ENCODE measurements at regions not wholly inside any gene's neighbourhood (a gene's known extent, or its start where the extent isn't known, plus 50 kb on each side); places are given as distances from the start of the nearest gene placed in this dataset.

DNA sequence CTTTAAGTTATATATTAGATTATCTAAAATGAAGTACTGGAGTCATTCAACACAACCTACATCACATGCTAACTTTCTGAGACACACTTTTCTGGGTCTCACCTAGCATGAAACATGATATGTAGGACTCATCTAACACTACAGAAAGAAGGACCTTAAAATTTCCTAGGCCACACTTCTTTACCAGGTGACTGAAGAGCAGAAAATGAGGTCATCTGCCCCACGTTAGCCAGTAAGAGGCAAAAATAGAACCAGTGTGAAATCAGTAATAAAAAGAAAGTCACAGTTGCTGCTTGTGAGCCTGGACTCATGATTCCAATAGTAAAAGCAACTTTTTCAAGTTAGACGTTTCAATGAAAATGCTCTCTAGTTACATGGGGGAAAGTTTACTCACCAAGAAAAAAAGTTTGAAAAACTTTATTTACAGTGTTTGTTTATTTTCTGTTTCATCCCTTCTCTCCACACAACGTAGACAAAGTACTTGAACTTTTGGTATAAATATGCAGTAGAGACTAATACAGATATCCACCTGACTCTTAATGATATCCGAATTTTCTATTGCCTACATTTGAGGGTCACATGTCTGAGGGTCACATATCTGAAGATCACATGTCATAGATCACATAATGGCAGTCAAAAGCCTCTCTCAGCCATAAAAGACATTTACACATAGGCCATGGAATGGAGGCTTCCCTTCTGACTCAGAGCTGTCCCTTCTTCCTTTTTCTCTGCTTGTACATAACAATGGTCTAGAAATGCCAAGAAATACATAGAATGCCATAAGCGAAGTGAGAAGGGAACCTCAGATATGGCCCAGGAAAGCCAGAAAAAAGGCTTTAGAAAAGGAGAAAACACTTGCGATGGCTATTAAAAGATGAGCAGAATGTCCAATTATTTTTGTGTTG is 362.9 kb downstream of the ZEB2 start:
- TF ChIP-seq, protein P1, sequence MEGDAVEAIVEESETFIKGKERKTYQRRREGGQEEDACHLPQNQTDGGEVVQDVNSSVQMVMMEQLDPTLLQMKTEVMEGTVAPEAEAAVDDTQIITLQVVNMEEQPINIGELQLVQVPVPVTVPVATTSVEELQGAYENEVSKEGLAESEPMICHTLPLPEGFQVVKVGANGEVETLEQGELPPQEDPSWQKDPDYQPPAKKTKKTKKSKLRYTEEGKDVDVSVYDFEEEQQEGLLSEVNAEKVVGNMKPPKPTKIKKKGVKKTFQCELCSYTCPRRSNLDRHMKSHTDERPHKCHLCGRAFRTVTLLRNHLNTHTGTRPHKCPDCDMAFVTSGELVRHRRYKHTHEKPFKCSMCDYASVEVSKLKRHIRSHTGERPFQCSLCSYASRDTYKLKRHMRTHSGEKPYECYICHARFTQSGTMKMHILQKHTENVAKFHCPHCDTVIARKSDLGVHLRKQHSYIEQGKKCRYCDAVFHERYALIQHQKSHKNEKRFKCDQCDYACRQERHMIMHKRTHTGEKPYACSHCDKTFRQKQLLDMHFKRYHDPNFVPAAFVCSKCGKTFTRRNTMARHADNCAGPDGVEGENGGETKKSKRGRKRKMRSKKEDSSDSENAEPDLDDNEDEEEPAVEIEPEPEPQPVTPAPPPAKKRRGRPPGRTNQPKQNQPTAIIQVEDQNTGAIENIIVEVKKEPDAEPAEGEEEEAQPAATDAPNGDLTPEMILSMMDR (tag by site-specific recombination; IDR thresholded peaks at IDR 0.05) = no peak
- TF ChIP-seq KLF1 (tag by site-specific recombination; IDR thresholded peaks at IDR 0.05) (no peak), SALL2 (tag by site-specific recombination; IDR thresholded peaks at IDR 0.05; ENCODE audit: borderline replicate concordance) (no peak), HOXC10 (CRISPR knock-in tag; IDR thresholded peaks at IDR 0.05) (no peak), ZNF146 (tag by site-specific recombination; IDR thresholded peaks at IDR 0.05) (no peak), SP2 (tag by site-specific recombination; IDR thresholded peaks at IDR 0.05) (no peak), ZNF311 (tag by site-specific recombination; IDR thresholded peaks at IDR 0.05; ENCODE audit: borderline replicate concordance) (no peak), ZFP69B (tag by site-specific recombination; IDR thresholded peaks at IDR 0.05) (no peak), ZNF302 (tag by site-specific recombination; IDR thresholded peaks at IDR 0.05; ENCODE audit: low read depth) (no peak), ZXDB (tag by site-specific recombination; IDR thresholded peaks at IDR 0.05) (no peak), KLF10 (tag by site-specific recombination; IDR thresholded peaks at IDR 0.05) (no peak), ZNF404 (tag by site-specific recombination; IDR thresholded peaks at IDR 0.05) (no peak)
- TF ChIP-seq, protein P2, sequence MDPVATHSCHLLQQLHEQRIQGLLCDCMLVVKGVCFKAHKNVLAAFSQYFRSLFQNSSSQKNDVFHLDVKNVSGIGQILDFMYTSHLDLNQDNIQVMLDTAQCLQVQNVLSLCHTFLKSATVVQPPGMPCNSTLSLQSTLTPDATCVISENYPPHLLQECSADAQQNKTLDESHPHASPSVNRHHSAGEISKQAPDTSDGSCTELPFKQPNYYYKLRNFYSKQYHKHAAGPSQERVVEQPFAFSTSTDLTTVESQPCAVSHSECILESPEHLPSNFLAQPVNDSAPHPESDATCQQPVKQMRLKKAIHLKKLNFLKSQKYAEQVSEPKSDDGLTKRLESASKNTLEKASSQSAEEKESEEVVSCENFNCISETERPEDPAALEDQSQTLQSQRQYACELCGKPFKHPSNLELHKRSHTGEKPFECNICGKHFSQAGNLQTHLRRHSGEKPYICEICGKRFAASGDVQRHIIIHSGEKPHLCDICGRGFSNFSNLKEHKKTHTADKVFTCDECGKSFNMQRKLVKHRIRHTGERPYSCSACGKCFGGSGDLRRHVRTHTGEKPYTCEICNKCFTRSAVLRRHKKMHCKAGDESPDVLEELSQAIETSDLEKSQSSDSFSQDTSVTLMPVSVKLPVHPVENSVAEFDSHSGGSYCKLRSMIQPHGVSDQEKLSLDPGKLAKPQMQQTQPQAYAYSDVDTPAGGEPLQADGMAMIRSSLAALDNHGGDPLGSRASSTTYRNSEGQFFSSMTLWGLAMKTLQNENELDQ (tag by site-specific recombination; IDR thresholded peaks at IDR 0.05; ENCODE audit: low read depth) = no peak
- TF ChIP-seq, protein P3, sequence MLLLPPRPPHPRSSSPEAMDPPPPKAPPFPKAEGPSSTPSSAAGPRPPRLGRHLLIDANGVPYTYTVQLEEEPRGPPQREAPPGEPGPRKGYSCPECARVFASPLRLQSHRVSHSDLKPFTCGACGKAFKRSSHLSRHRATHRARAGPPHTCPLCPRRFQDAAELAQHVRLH (tag by site-specific recombination; IDR thresholded peaks at IDR 0.05) = no peak
